NCI-H2107 treated with DMSO at 0.1 percent for 48 hours (cell line): ENCODE measurements at regions not wholly inside any gene's neighbourhood (a gene's known extent, or its start where the extent isn't known, plus 50 kb on each side); places are given as distances from the start of the nearest gene placed in this dataset.
"Not testable (repeated sequence)": the region's sequence is repeated elsewhere in the genome, so short reads cannot be mapped to it uniquely, and the experiment has no call there.

Source experiments
- DNase-seq: peaks from one replicate; lab custom pipeline; 2025; ENCODE audit not compliant: unreplicated experiment; lab: John Stamatoyannopoulos, UW

DNA sequence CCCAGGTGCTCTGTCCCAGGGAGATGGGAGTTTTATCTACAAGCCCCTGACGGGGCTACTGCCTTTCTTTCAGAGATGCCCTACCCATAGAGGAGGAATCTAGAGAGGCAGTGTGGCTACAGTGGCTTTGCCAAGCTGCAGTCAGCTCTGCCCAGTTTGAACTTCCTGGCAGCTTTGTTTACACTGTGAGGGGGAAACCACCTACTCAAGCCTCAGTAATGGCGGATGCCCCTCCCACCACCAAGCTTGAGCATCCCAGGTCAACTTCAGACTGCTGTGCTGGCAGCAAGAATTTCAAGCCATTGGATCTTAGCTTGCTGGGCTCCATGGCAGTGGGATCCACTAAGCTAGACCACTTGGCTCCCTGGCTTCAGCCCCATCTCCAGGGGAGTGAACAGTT lies 53.1 kb upstream of the TMEM252 start:
- DNase-seq, result not testable (repeated sequence)

DNA sequence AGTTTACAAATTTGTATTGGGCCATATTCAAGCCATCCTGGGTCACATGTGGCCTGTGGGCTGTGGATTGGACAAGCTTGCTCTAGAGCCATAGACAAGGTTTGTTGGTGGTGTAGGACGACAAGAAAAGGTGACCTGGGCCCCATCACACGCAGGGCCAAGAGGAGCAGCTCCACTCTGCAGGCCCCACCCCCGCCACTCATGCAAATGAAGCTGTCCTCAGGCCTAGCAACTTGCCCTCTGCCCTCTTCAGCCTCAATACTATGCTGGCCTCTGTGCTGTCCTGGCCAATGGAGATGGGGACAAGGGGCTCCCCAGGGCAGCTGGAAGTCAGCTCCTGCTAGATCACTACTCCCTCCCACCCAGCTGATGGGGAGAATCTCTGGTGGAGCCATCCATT lies 55.2 kb upstream of the TMEM252 start:
- no peak for DNase-seq

GRCh38 chr9:68597362-68597997 lies 56.8 kb upstream of the TMEM252 start:
- DNase-seq, result no peak

GRCh38 chr9:68599826-68600225 lies 59.1 kb upstream of the TMEM252 start:
- DNase-seq, result no peak

- DNase-seq, result no peak
Observed at GRCh38 chr9:68601081-68601480, 60.4 kb upstream of the TMEM252 start.

DNA sequence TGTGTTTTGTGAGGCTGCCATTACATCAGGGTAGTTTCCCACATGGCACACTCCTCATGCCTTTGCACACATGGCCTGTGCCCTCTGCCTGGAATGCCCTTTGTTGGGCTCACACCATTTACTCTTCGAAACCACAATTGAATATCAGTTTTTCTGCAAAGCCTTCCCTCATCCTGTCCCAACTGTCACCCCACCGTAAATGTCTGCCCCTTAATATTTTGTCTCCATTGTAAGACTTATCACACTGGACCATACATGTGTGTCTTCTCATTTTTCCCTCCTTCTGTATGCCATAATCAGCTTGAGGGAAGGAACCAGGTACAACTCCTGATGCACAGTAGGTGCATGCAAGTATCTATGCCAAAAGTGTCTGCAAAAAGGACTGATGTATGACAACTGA lies 62.7 kb upstream of the TMEM252 start:
- DNase-seq, result no peak

- no peak for DNase-seq
Observed at GRCh38 chr9:68608763-68609162, 68.1 kb upstream of the TMEM252 start.

GRCh38 chr9:68609901-68610415 lies 69.3 kb upstream of the TMEM252 start:
- DNase-seq, result no peak

DNA sequence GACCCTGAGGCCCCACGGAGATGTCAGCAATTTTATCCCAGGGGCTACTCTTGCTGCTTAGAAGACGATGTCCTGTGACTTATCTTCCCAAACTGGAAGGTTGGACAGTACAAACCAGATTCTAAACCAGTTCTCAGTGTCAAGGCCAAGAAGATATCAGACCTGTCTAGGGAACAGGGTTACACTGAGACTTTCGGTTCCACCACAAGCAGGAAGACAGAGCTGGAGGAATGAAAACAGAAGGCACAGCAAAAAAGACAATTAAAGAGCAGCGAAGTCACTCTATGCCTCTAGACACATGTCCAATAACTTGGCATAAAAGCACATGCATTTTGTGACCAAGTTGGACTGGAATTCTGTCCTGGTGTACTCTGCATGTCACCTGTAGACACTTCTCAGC lies 73.4 kb upstream of the TMEM252 start:
- DNase-seq, result no peak

DNA sequence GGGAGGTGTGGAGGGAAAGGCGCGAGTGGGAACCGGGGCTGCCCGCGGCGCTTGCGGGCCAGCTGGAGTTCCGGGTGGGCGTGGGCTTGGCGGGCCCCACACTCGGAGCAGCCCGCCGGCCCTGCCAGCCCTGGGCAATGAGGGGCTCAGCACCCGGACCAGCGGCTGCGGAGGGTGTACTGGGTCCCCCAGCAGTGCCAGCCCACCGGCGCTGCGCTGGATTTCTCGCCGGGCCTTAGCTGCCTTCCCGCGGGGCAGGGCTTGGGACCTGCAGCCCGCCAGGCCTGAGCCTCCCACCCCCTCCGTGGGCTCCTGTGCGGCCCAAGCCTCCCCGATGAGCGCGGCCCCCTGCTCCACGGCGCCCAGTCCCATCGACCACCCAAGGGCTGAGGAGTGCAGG lies 76.3 kb upstream of the TMEM252 start:
- not testable (repeated sequence) for DNase-seq

- no peak for DNase-seq
Observed at GRCh38 chr9:68619072-68619471, 78.4 kb upstream of the TMEM252 start.

- no peak for DNase-seq
Observed at GRCh38 chr9:68619636-68620035, 79.0 kb upstream of the TMEM252 start.

GRCh38 chr9:68625559-68625958 lies 79.5 kb upstream of the PIP5K1B start:
- DNase-seq, result no peak

GRCh38 chr9:68626526-68626925 lies 78.5 kb upstream of the PIP5K1B start:
- no peak for DNase-seq

GRCh38 chr9:68627104-68627503 lies 77.9 kb upstream of the PIP5K1B start:
- DNase-seq, result no peak

- DNase-seq, result peak; percentile 11
Observed at GRCh38 chr9:68627594-68627993, 77.4 kb upstream of the PIP5K1B start.

- DNase-seq, result no peak
Observed at GRCh38 chr9:68629042-68629441, 76.0 kb upstream of the PIP5K1B start.

GRCh38 chr9:68631811-68632210 lies 73.2 kb upstream of the PIP5K1B start:
- no peak for DNase-seq

GRCh38 chr9:68637020-68637419 lies 68.0 kb upstream of the PIP5K1B start:
- peak; percentile 93 for DNase-seq

- not testable (repeated sequence) for DNase-seq
Observed at GRCh38 chr9:68639261-68639660, 65.8 kb upstream of the PIP5K1B start.

- peak; percentile 12 for DNase-seq
Observed at GRCh38 chr9:68640421-68641089, 64.5 kb upstream of the PIP5K1B start.

DNA sequence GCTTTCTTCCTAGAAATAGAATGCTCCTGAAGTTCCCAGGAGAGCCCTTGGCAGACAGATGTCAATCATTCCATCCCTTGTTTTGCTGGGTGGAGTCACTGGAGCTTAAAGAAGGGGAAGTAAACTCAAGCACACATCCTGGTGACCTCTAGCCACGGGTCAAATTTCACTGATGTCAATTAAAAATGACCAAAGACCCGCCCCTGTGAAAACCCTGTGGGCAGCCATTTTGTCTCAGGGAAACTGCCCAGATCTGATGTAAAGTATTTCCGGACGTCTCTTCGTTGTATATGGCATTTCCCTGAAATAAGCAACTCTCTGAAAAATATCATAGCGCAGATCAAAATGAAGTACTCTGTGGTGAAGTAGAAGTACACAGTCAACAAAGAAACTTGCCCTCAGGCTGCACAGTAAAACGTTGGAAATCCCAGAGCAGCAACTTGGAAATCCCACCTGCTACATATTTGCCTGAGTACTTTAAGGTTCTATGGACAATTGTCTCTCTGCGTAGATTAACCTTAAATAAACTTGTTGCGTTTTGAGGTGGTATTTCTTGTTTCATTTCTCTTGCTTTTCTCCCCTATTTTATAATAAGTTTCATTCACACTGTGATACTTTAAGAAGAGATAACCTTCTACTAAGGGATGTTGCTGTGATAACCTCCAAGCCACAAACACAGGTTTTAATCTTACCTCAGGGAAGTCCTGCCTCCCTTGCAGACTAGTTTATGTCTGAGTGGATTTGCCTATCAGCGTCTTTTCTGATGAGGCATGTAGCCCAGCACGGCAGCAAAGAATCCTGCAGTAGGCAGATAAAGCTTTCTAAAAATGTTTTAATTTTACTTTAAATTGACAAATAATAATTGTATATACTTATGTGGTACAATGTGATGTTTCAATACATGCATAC lies 60.9 kb upstream of the PIP5K1B start:
- no peak for DNase-seq
